GM12873 (cell line): ENCODE measurements at regions not wholly inside any gene's neighbourhood (a gene's known extent, or its start where the extent isn't known, plus 50 kb on each side); places are given as distances from the start of the nearest gene placed in this dataset.

Source experiments
- CTCF ChIP-seq: IDR thresholded peaks from 2 replicates; pipeline ENCODE4 v1.5.1; 2012; ENCODE audit warnings: low read depth, mild to moderate bottlenecking, moderate library complexity, low read length, control low read depth; ENCODE audit not compliant: insufficient read depth; ENCODE audit errors: missing control alignments

DNA sequence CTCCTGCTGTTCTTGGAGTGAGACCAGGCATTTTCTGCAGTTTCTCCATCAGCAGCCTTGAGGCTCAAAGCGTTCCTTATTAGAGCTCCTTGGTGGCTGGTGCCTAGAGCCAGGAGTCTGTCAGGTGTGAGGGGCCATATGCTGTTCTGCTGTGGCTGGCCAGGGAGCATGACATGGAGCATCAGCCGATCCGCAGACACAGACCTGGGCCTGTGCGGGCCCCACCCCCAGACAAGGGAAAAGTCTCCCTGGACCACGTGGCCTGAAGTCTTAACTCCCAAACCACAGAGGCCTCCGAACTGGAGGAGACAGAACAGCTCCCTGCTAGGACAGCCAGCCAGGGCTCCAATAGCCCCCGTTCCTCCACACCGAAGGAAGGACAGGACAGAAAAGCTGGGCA lies 162.7 kb upstream of the CIBAR2 start:
- no peak for TF ChIP-seq CTCF

DNA sequence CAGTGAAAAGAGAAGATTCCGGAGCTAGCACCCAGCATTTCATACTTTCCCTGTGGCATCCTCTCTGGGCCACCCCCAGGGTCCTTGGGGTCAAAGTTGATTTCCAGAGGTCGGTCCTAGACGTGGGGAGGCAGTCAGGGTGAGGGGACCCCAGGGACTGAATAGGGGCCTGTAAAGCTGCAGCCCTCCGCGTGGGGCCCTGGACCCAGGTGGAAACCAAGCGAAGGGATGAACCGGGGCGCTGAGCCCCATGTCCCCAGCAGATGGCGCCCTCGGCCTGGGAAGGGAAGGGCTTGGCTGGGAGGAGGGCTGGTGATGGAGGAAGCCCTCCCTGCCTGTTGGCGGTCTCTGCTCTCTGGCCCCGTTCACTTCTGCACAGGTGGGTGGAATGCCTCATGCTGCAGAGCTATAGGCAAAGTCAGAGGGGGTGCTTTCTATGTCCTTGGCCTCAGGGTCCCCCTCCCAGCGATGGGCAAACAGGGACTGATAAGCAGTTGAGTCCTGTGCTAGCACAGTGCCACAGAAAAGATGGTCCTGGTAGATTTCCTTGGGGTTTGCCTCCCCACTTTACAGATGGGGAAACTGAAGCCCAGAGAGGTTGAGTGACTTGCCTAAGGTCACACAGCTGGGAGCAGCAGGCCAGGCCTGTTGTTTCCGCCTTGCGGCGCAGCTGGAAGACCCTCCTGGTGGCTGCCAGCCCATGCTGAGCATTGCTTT lies 163.4 kb upstream of the CIBAR2 start:
- peak; percentile 96 for TF ChIP-seq CTCF

- TF ChIP-seq CTCF: no peak
These were observed 164.0 kb upstream of the CIBAR2 start for GRCh38 chr16:85276258-85276657.

DNA sequence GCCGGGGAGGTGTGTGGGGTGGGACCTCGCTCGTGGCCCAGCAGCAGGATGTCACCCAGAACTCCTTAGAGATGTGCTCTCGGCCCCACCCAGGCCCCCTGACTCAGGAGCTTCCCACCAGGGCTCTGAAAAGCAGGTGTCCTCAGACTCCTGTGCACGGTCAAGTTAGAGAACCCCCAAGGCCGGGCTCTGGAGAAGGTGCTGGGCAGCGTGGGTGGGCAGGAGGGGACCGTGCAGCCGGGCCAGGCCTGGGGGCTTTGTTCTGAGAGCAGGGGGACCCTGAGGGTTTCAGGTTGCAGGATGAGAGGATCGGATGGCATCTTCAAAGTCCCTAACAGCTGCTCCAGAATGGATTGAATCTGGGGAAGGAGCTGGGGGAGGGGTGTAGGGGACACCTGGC lies 164.4 kb upstream of the CIBAR2 start:
- TF ChIP-seq CTCF: no peak

GRCh38 chr16:85278839-85279238 lies 166.6 kb upstream of the CIBAR2 start:
- no peak for TF ChIP-seq CTCF

DNA sequence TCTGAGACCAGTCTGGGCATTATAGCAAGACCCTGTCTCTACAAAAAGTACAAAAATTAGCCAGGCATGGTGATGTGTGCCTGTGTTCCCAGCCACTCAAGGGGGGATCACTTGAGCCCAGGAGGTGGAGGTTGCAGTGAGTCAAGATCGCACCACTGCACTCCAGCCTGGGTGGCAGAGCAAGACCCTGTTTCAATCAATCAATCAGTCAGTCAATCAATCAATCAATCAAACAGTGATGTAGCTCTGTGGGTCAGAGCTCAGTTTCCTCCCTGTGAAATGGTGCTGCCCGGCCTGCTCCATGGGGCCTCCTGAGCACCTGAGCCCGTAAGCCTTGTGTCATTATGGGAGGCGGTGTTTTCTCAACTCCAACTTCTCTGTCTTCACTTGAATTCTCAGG lies 167.1 kb upstream of the CIBAR2 start:
- no peak for TF ChIP-seq CTCF

DNA sequence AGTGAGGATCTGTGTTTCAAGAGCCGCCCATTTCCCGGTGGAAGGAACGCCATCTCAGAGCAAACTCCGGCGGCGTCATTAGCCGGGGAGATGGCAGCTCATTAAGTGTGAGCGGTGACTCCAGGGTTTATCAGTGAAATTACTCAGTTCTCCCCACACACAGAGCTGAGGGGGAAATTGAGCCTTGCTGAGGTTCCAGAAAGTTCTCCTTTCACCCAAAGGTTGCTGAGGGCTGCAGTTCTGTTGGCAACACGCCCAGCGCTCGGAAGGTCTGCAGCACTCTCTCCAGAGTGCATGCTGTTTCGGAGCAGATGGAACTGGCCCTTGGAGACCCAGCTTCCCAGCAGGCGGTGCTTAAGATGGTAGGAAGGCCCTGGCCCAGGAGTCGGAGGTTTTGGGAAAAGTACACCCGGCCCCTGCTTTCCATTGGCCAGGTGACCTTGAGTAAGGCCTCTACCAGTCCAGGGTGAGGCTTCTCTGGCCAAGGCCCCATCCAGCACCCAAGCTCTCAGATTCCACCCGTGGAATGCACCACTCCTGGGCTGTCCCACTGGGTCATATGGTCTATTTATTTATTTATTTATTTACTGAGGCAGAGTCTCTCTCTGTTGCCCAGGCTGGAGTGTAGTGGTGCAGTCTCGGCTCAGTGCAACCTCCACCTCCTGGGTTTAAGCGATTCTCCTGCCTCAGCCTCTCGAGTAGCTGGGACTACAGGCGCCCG lies 167.7 kb upstream of the CIBAR2 start:
- TF ChIP-seq CTCF: no peak
